HFFc6 (cell line): ENCODE measurements at regions not wholly inside any gene's neighbourhood (a gene's known extent, or its start where the extent isn't known, plus 50 kb on each side); places are given as distances from the start of the nearest gene placed in this dataset.

Source experiments
- DNase-seq: peaks from one replicate; pipeline ENCODE4 v3.0.0-alpha.2; 2018
- H3K27ac Mint-ChIP-seq: 2 replicates; pipeline ENCODE4 v1.8.0; 2020; ENCODE audit warnings: mild to moderate bottlenecking, mixed read lengths
- H3K27me3 Mint-ChIP-seq: 2 replicates; pipeline ENCODE4 v1.8.0; 2021; ENCODE audit warnings: mild to moderate bottlenecking, moderate library complexity, mixed read lengths; ENCODE audit not compliant: insufficient read depth
- H3K36me3 Mint-ChIP-seq: 2 replicates; pipeline ENCODE4 v1.8.0; 2021; ENCODE audit warnings: low read depth, mixed read lengths
- H3K4me1 Mint-ChIP-seq: 2 replicates; pipeline ENCODE4 v1.8.0; 2020; ENCODE audit warnings: low read depth, mixed read lengths
- H3K4me3 Mint-ChIP-seq: 2 replicates; pipeline ENCODE4 v1.8.0; 2020; ENCODE audit warnings: mild to moderate bottlenecking, moderate library complexity, mixed read lengths
- H3K9me3 Mint-ChIP-seq: 2 replicates; pipeline ENCODE4 v1.8.0; 2020; ENCODE audit warnings: mild to moderate bottlenecking, mixed read lengths
- CTCF ChIP-seq: fragments of 200-600 bp; sonication (generic); IDR thresholded peaks from 2 replicates; pipeline ENCODE4 v1.5.0; 2021; ENCODE audit warnings: antibody characterized with exemption, mild to moderate bottlenecking

GRCh38 chr10:64096941-64097340, 575.7 kb downstream of the REEP3 start:
- peaks cover 2% of the 10 kb centered on the region for H3K27me3 Mint-ChIP-seq
- no peak for DNase-seq
- H3K9me3 Mint-ChIP-seq: peaks cover 54% of the 10 kb centered on the region
- TF ChIP-seq CTCF: no peak
- no peak overlapping the region for H3K4me3 Mint-ChIP-seq
- no peaks in the 10 kb centered on the region for H3K4me1 Mint-ChIP-seq
- no peak overlapping the region for H3K27ac Mint-ChIP-seq
- H3K36me3 Mint-ChIP-seq: no peaks in the 10 kb centered on the region

GRCh38 chr10:64097391-64098122, 576.4 kb downstream of the REEP3 start:
- Mint-ChIP-seq H3K4me1 (no peaks in the 10 kb centered on the region), H3K9me3 (peaks cover 52% of the 10 kb centered on the region), H3K4me3 (no peak overlapping the region), H3K27me3 (peaks cover 2% of the 10 kb centered on the region), H3K36me3 (no peaks in the 10 kb centered on the region), H3K27ac (no peak overlapping the region)
- DNase-seq: no peak
- no peak for TF ChIP-seq CTCF

GRCh38 chr10:64098994-64099393, 577.8 kb downstream of the REEP3 start:
- Mint-ChIP-seq H3K36me3 (no peaks in the 10 kb centered on the region), H3K27ac (no peak overlapping the region), H3K27me3 (peaks cover 2% of the 10 kb centered on the region), H3K4me3 (no peak overlapping the region), H3K9me3 (peaks cover 47% of the 10 kb centered on the region), H3K4me1 (no peaks in the 10 kb centered on the region)
- no peak for TF ChIP-seq CTCF
- no peak for DNase-seq

- TF ChIP-seq CTCF: no peak
- Mint-ChIP-seq H3K36me3 (no peaks in the 10 kb centered on the region), H3K27ac (no peak overlapping the region), H3K27me3 (no peaks in the 10 kb centered on the region), H3K4me1 (no peaks in the 10 kb centered on the region), H3K4me3 (no peak overlapping the region), H3K9me3 (peaks cover 37% of the 10 kb centered on the region)
- DNase-seq: no peak
These were observed 580.5 kb downstream of the REEP3 start for GRCh38 chr10:64101606-64102263.

- no peak for DNase-seq
- H3K4me1 Mint-ChIP-seq: no peaks in the 10 kb centered on the region
- H3K4me3 Mint-ChIP-seq: no peak overlapping the region
- H3K9me3 Mint-ChIP-seq: peaks cover 36% of the 10 kb centered on the region
- TF ChIP-seq CTCF: no peak
- no peak overlapping the region for H3K27ac Mint-ChIP-seq
- H3K27me3 Mint-ChIP-seq: no peaks in the 10 kb centered on the region
- H3K36me3 Mint-ChIP-seq: no peaks in the 10 kb centered on the region
These were observed 581.0 kb downstream of the REEP3 start for GRCh38 chr10:64102264-64102633.
